NCI-H748 (cell line): ENCODE measurements at regions not wholly inside any gene's neighbourhood (a gene's known extent, or its start where the extent isn't known, plus 50 kb on each side); places are given as distances from the start of the nearest gene placed in this dataset.
"Not testable (repeated sequence)": the region's sequence is repeated elsewhere in the genome, so short reads cannot be mapped to it uniquely, and the experiment has no call there.

Source experiments
- DNase-seq: peaks from one replicate; lab custom pipeline; 2025; ENCODE audit not compliant: unreplicated experiment; lab: John Stamatoyannopoulos, UW

GRCh38 chr7:157467496-157468212 is 130.8 kb downstream of the DNAJB6 start:
- no peak for DNase-seq

GRCh38 chr7:157468221-157469111 is 131.7 kb downstream of the DNAJB6 start:
- no peak for DNase-seq

GRCh38 chr7:157469181-157470016 is 132.6 kb downstream of the DNAJB6 start:
- no peak for DNase-seq

- peak; percentile 17 for DNase-seq
Measured at GRCh38 chr7:157470017-157470322, 133.2 kb downstream of the DNAJB6 start.

GRCh38 chr7:157470701-157471131 is 133.9 kb downstream of the DNAJB6 start:
- no peak for DNase-seq

- no peak for DNase-seq
Measured at GRCh38 chr7:157471259-157472125, 134.7 kb downstream of the DNAJB6 start.

- no peak for DNase-seq
Measured at GRCh38 chr7:157472311-157473050, 135.7 kb downstream of the DNAJB6 start.

- no peak for DNase-seq
Measured at GRCh38 chr7:157473051-157473569, 136.3 kb downstream of the DNAJB6 start.

GRCh38 chr7:157474685-157475084 is 137.9 kb downstream of the DNAJB6 start:
- DNase-seq = peak; percentile 36

- no peak for DNase-seq
Measured at GRCh38 chr7:157475095-157475494, 138.3 kb downstream of the DNAJB6 start.

GRCh38 chr7:157475601-157476000 is 138.8 kb downstream of the DNAJB6 start:
- DNase-seq = no peak

- no peak for DNase-seq
Measured at GRCh38 chr7:157476201-157476600, 139.4 kb downstream of the DNAJB6 start.

GRCh38 chr7:157476654-157477549 is 140.1 kb downstream of the DNAJB6 start:
- DNase-seq = no peak

GRCh38 chr7:157477550-157478212 is 140.9 kb downstream of the DNAJB6 start:
- DNase-seq = no peak

- DNase-seq = not testable (repeated sequence)
Measured at GRCh38 chr7:157478611-157479010, 141.8 kb downstream of the DNAJB6 start.

GRCh38 chr7:157479326-157479725 is 142.5 kb downstream of the DNAJB6 start:
- DNase-seq = no peak

- peak; percentile 18 for DNase-seq
Measured at GRCh38 chr7:157480371-157481050, 143.7 kb downstream of the DNAJB6 start.
